CD4-positive, alpha-beta T cell treated with Interleukin-4 for 4 hours (primary cell): ENCODE measurements at regions not wholly inside any gene's neighbourhood (a gene's known extent, or its start where the extent isn't known, plus 50 kb on each side); places are given as distances from the start of the nearest gene placed in this dataset.
A peak's percentile ranks its signal among the peaks of the same experiment; 100 is the strongest.

Experiments used
- DNase-seq: peaks from one replicate; pipeline ENCODE4 v3.0.0-alpha.2; 2020

GRCh38 chr2:217717646-217718045, 285.1 kb downstream of the TNS1 start:
- DNase-seq: no peak

- no peak for DNase-seq
These were observed 287.3 kb downstream of the TNS1 start for GRCh38 chr2:217715484-217715883.

GRCh38 chr2:217714287-217714751, 288.5 kb downstream of the TNS1 start:
- DNase-seq: no peak

GRCh38 chr2:217713395-217714286, 289.2 kb downstream of the TNS1 start:
- DNase-seq: peak; percentile 61

GRCh38 chr2:217712431-217712830, 290.4 kb downstream of the TNS1 start:
- no peak for DNase-seq

- DNase-seq: no peak
These were observed 291.6 kb downstream of the TNS1 start for GRCh38 chr2:217711188-217711587.

GRCh38 chr2:217710211-217710765, 292.5 kb downstream of the TNS1 start:
- DNase-seq: no peak

GRCh38 chr2:217709478-217710210, 293.2 kb downstream of the TNS1 start:
- no peak for DNase-seq

- no peak for DNase-seq
These were observed 295.6 kb downstream of the TNS1 start for GRCh38 chr2:217707131-217707611.

GRCh38 chr2:217706513-217706912, 296.3 kb downstream of the TNS1 start:
- no peak for DNase-seq

GRCh38 chr2:217706095-217706494, 296.7 kb downstream of the TNS1 start:
- DNase-seq: no peak

GRCh38 chr2:217705461-217705860, 297.3 kb downstream of the TNS1 start:
- no peak for DNase-seq

- DNase-seq: no peak
These were observed 298.8 kb downstream of the TNS1 start for GRCh38 chr2:217703999-217704398.

- DNase-seq: no peak
These were observed 299.7 kb downstream of the TNS1 start for GRCh38 chr2:217703102-217703501.

- no peak for DNase-seq
These were observed 301.2 kb downstream of the TNS1 start for GRCh38 chr2:217701622-217702021.

- DNase-seq: no peak
These were observed 304.1 kb downstream of the TNS1 start for GRCh38 chr2:217698691-217699090.

GRCh38 chr2:217695033-217695520, 307.7 kb downstream of the TNS1 start:
- no peak for DNase-seq

GRCh38 chr2:217694291-217694690, 308.5 kb downstream of the TNS1 start:
- no peak for DNase-seq

- no peak for DNase-seq
These were observed 309.4 kb downstream of the TNS1 start for GRCh38 chr2:217693363-217693762.

- DNase-seq: no peak
These were observed 310.7 kb downstream of the TNS1 start for GRCh38 chr2:217691920-217692666.

GRCh38 chr2:217691516-217691915, 311.3 kb downstream of the TNS1 start:
- no peak for DNase-seq

- DNase-seq: no peak
These were observed 313.7 kb downstream of the TNS1 start for GRCh38 chr2:217689053-217689452.

GRCh38 chr2:217688494-217688893, 314.3 kb downstream of the TNS1 start:
- DNase-seq: no peak
